GM19035 (cell line): ENCODE measurements at regions not wholly inside any gene's neighbourhood (a gene's known extent, or its start where the extent isn't known, plus 50 kb on each side); places are given as distances from the start of the nearest gene placed in this dataset.

Source experiments
- ATAC-seq: cut with Tn5 transposase; IDR thresholded peaks from one replicate; pipeline ENCODE4 v1.9.1; 2021; ENCODE audit not compliant: unreplicated experiment

- no peak for ATAC-seq
Measured at GRCh38 chr3:94564247-94564646, 501.4 kb downstream of the NSUN3 start.

GRCh38 chr3:94568041-94568440 lies 505.2 kb downstream of the NSUN3 start:
- no peak for ATAC-seq

- ATAC-seq, result no peak
Measured at GRCh38 chr3:94573337-94573736, 510.5 kb downstream of the NSUN3 start.

- ATAC-seq, result no peak
Measured at GRCh38 chr3:94587291-94587690, 524.4 kb downstream of the NSUN3 start.

- ATAC-seq, result no peak
Measured at GRCh38 chr3:94593526-94594150, 530.8 kb downstream of the NSUN3 start.

GRCh38 chr3:94596141-94596540 lies 533.3 kb downstream of the NSUN3 start:
- ATAC-seq, result no peak

GRCh38 chr3:94596887-94597566 lies 534.2 kb downstream of the NSUN3 start:
- ATAC-seq, result peak; percentile 94

GRCh38 chr3:94607778-94608177 lies 544.9 kb downstream of the NSUN3 start:
- ATAC-seq, result no peak

- ATAC-seq, result no peak
Measured at GRCh38 chr3:94609908-94610307, 547.0 kb downstream of the NSUN3 start.

GRCh38 chr3:94611596-94611995 lies 548.7 kb downstream of the NSUN3 start:
- ATAC-seq, result no peak

- no peak for ATAC-seq
Measured at GRCh38 chr3:94612631-94613030, 549.8 kb downstream of the NSUN3 start.

GRCh38 chr3:94614192-94614591 lies 551.3 kb downstream of the NSUN3 start:
- no peak for ATAC-seq

- ATAC-seq, result no peak
Measured at GRCh38 chr3:94615275-94616065, 552.6 kb downstream of the NSUN3 start.

- ATAC-seq, result no peak
Measured at GRCh38 chr3:94616833-94617232, 554.0 kb downstream of the NSUN3 start.

- ATAC-seq, result no peak
Measured at GRCh38 chr3:94617312-94617711, 554.5 kb downstream of the NSUN3 start.

GRCh38 chr3:94619643-94620042 lies 556.8 kb downstream of the NSUN3 start:
- no peak for ATAC-seq

GRCh38 chr3:94626573-94626972 lies 563.7 kb downstream of the NSUN3 start:
- ATAC-seq, result no peak

GRCh38 chr3:94627689-94628088 lies 564.8 kb downstream of the NSUN3 start:
- no peak for ATAC-seq

GRCh38 chr3:94643400-94643799 lies 580.5 kb downstream of the NSUN3 start:
- ATAC-seq, result no peak

- ATAC-seq, result no peak
Measured at GRCh38 chr3:94645790-94646189, 582.9 kb downstream of the NSUN3 start.

- ATAC-seq, result no peak
Measured at GRCh38 chr3:94647131-94647530, 584.3 kb downstream of the NSUN3 start.
